ENCODE measurements at regions not wholly inside any gene's neighbourhood (a gene's known extent, or its start where the extent isn't known, plus 50 kb on each side); places are given as distances from the start of the nearest gene placed in this dataset.

DNA sequence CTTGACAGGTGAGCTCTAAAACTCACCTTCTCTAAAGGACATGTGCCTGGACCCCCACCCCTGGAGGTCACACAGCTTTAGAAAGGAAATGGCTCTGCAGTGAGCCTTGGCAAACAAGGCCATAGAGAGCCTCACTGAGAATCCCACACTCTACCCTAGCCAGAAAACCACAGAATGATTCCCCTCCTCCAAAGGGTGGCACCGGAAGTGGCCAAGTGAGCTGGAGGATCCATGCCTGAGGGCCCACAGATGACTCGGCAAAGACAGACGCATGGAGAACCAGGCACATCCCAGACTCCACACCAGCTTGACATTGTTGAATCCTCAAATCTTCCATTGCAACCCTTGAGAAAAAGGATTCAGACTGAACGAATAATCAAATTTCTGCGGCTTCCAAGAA lies 54.2 kb upstream of the PTHLH start:
- H3K27me3 Mint-ChIP-seq (ENCODE audit: insufficient read depth, low read depth): peaks cover 2% of the 10 kb centered on the region

DNA sequence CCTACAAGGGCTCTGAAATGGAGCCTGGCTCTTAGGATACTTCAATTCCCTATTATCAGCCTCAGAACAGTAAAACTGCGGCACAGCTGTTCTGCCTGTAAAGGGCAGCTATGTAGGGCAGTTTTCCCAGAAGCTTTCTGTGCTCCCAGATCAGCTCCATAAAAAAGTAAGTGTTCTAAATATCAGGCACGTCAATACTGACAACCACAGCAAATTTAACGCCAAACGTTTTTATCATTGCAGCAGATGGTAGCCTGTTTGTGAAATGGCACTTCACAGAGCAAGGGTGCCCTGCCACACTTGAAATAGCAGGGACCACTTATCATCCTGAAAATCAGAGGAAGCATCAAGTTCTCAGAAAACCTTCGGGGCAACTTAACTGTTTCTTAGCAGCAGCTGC lies 54.8 kb upstream of the PTHLH start:
- H3K27me3 ChIP-seq: no peaks in the 10 kb centered on the region
- no peaks in the 10 kb centered on the region for H3K9me3 ChIP-seq (ENCODE audit: low read depth)
- H3K4me1 ChIP-seq: no peaks in the 10 kb centered on the region
- TF ChIP-seq EZH2 (IDR thresholded peaks at IDR 0.05) (no peak), EZH2phosphoT487 (IDR thresholded peaks at IDR 0.05) (no peak)
- TF ChIP-seq, protein P1, sequence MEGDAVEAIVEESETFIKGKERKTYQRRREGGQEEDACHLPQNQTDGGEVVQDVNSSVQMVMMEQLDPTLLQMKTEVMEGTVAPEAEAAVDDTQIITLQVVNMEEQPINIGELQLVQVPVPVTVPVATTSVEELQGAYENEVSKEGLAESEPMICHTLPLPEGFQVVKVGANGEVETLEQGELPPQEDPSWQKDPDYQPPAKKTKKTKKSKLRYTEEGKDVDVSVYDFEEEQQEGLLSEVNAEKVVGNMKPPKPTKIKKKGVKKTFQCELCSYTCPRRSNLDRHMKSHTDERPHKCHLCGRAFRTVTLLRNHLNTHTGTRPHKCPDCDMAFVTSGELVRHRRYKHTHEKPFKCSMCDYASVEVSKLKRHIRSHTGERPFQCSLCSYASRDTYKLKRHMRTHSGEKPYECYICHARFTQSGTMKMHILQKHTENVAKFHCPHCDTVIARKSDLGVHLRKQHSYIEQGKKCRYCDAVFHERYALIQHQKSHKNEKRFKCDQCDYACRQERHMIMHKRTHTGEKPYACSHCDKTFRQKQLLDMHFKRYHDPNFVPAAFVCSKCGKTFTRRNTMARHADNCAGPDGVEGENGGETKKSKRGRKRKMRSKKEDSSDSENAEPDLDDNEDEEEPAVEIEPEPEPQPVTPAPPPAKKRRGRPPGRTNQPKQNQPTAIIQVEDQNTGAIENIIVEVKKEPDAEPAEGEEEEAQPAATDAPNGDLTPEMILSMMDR (IDR thresholded peaks at IDR 0.05): no peak
- no peak overlapping the region for H3K27ac ChIP-seq
- H2AFZ ChIP-seq (replicated peaks): no peak overlapping the region
- no peaks in the 10 kb centered on the region for H4K20me1 ChIP-seq (ENCODE audit: low read depth)
- no peak overlapping the region for H3K27ac Mint-ChIP-seq
- H3K36me3 ChIP-seq: no peaks in the 10 kb centered on the region
- H3K79me2 ChIP-seq (ENCODE audit: low read depth): no peaks in the 10 kb centered on the region
- H3K4me3 Mint-ChIP-seq: no peak overlapping the region
- H3K4me3 ChIP-seq: no peak overlapping the region
- peaks cover 2% of the 10 kb centered on the region for H3K9me3 Mint-ChIP-seq
- H3K9ac ChIP-seq: no peak overlapping the region
- peaks cover 2% of the 10 kb centered on the region for H3K27me3 Mint-ChIP-seq (ENCODE audit: insufficient read depth, low read depth)
- H3K36me3 Mint-ChIP-seq: no peaks in the 10 kb centered on the region
- no peak for DNase-seq (ENCODE audit: low spot score)
- H3K4me2 ChIP-seq: no peak overlapping the region
- no peaks in the 10 kb centered on the region for H3F3A ChIP-seq (ENCODE audit: low read depth)
- H3K4me1 Mint-ChIP-seq: peaks cover 6% of the 10 kb centered on the region

More for the DNA sequence above, 54.2 kb upstream of the PTHLH start:
- no peak overlapping the region for H3K9ac ChIP-seq
- TF ChIP-seq EZH2phosphoT487 (IDR thresholded peaks at IDR 0.05) (no peak), EZH2 (IDR thresholded peaks at IDR 0.05) (no peak)
- TF ChIP-seq, protein P1 (IDR thresholded peaks at IDR 0.05): no peak
- no peaks in the 10 kb centered on the region for H3K4me1 ChIP-seq
- peaks cover 2% of the 10 kb centered on the region for H3K9me3 Mint-ChIP-seq
- no peak overlapping the region for H3K27ac ChIP-seq
- H3K4me1 Mint-ChIP-seq: peaks cover 6% of the 10 kb centered on the region
- H3K79me2 ChIP-seq (ENCODE audit: low read depth): no peaks in the 10 kb centered on the region
- H2AFZ ChIP-seq (replicated peaks): no peak overlapping the region
- no peak overlapping the region for H3K27ac Mint-ChIP-seq
- H3K36me3 Mint-ChIP-seq: no peaks in the 10 kb centered on the region
- H3K36me3 ChIP-seq: no peaks in the 10 kb centered on the region
- no peaks in the 10 kb centered on the region for H3F3A ChIP-seq (ENCODE audit: low read depth)
- no peak for DNase-seq (ENCODE audit: low spot score)
- no peaks in the 10 kb centered on the region for H4K20me1 ChIP-seq (ENCODE audit: low read depth)
- H3K9me3 ChIP-seq (ENCODE audit: low read depth): no peaks in the 10 kb centered on the region
- no peak overlapping the region for H3K4me3 ChIP-seq
- no peak overlapping the region for H3K4me2 ChIP-seq
- H3K4me3 Mint-ChIP-seq: no peak overlapping the region
- no peaks in the 10 kb centered on the region for H3K27me3 ChIP-seq

DNA sequence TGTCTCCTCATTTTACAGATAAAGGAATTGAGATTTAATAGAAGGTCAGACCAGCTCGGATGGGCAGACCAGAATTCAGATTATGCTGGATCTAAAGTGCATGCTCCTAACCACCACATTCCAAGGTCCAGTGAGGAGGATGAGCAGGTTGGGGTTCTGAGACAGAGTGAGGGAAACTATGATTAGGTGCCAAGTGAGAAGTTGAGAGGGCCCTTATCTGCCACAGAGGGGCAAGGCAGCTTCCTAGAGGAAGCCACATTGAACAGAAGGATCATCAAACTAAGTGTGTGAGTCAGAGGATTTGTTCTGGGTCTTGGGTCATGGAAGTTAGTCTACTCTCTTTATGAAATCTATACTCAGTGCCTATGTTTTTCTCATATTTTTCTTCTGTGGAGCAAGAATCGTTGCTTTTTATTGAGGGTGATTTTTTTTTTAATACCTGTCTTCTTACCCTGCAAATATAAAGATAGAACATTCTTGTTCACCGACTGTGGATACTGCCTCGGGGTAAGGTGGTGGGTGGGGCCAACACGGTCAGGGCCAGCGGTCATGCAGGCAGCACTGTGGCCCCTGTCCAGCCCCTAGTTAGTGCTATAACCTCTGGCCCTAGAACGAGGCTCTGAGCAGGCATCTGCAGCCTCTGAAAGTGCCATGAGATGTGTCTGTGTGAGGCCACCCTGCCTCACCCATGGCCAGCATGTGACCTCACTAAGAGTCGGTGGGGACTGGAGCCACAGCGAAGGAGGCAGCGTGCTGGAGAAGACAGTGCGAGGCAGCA lies 55.6 kb upstream of the PTHLH start:
- Histone ChIP-seq H3K4me2 (no peak overlapping the region), H3K9me3 (ENCODE audit: low read depth) (no peaks in the 10 kb centered on the region), H4K20me1 (ENCODE audit: low read depth) (no peaks in the 10 kb centered on the region), H3K27ac (no peak overlapping the region), H3K79me2 (ENCODE audit: low read depth) (no peaks in the 10 kb centered on the region), H3K4me3 (no peak overlapping the region), H3K9ac (no peak overlapping the region), H3K36me3 (no peaks in the 10 kb centered on the region), H3K27me3 (no peaks in the 10 kb centered on the region), H3F3A (ENCODE audit: low read depth) (no peaks in the 10 kb centered on the region), H3K4me1 (no peaks in the 10 kb centered on the region), H2AFZ (replicated peaks) (no peak overlapping the region)
- Mint-ChIP-seq H3K4me1 (peaks cover 3% of the 10 kb centered on the region), H3K9me3 (peaks cover 2% of the 10 kb centered on the region), H3K27me3 (ENCODE audit: insufficient read depth, low read depth) (peaks cover 2% of the 10 kb centered on the region), H3K4me3 (no peak overlapping the region), H3K36me3 (no peaks in the 10 kb centered on the region), H3K27ac (peak overlapping the region; percentile 54)
- TF ChIP-seq, protein P1 (IDR thresholded peaks at IDR 0.05): no peak
- TF ChIP-seq EZH2phosphoT487 (IDR thresholded peaks at IDR 0.05): no peak
- TF ChIP-seq EZH2 (IDR thresholded peaks at IDR 0.05): no peak
- DNase-seq (ENCODE audit: low spot score): no peak
